ENCODE measurements at regions not wholly inside any gene's neighbourhood (a gene's known extent, or its start where the extent isn't known, plus 50 kb on each side); places are given as distances from the start of the nearest gene placed in this dataset.

DNA sequence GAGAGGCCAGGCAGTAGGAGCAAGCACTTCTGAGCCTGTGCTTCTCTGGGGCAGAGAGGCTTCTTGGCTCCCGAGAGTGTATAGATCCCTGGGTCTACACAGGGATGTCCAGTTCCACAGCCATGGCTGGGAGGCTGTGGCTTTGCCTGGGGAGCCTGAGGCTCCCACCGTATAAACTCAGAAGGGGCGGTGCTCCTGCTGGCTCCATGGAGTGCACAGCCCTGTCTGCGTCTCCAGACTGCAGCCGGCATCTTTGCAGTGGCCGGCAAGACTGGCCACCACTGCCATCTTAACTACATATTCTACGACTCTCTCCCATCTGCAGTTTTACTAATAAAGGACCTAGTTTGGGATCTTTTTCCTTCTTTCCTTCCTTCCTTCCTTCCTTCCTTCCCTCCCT is 1253.8 kb downstream of the C4orf33 start:
- ATAC-seq, result no peak
- no peak overlapping the region for H3K4me3 ChIP-seq
- no peaks in the 10 kb centered on the region for H3K27me3 ChIP-seq
- TF ChIP-seq, protein P1, sequence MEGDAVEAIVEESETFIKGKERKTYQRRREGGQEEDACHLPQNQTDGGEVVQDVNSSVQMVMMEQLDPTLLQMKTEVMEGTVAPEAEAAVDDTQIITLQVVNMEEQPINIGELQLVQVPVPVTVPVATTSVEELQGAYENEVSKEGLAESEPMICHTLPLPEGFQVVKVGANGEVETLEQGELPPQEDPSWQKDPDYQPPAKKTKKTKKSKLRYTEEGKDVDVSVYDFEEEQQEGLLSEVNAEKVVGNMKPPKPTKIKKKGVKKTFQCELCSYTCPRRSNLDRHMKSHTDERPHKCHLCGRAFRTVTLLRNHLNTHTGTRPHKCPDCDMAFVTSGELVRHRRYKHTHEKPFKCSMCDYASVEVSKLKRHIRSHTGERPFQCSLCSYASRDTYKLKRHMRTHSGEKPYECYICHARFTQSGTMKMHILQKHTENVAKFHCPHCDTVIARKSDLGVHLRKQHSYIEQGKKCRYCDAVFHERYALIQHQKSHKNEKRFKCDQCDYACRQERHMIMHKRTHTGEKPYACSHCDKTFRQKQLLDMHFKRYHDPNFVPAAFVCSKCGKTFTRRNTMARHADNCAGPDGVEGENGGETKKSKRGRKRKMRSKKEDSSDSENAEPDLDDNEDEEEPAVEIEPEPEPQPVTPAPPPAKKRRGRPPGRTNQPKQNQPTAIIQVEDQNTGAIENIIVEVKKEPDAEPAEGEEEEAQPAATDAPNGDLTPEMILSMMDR (IDR thresholded peaks at IDR 0.05), result no peak
- peak in 1 of 6 donors; percentile 33 for DNase-seq
- H3K4me1 ChIP-seq, result no peaks in the 10 kb centered on the region
- H3K36me3 ChIP-seq, result no peaks in the 10 kb centered on the region
- 85 to 90% methylated on average over 7 of the region's 7 CpGs for WGBS, 2 donors
- no peak for FAIRE-seq
- intact Hi-C loops (cut with DNase I), result no loop called here
- no peak overlapping the region for H3K27ac ChIP-seq
- no peaks in the 10 kb centered on the region for H3K9me3 ChIP-seq

- intact Hi-C loops (cut with DNase I), result no loop called here
- Histone ChIP-seq H3K4me3 (no peak overlapping the region), H3K36me3 (no peaks in the 10 kb centered on the region), H3K9me3 (no peaks in the 10 kb centered on the region), H3K27ac (no peak overlapping the region), H3K27me3 (no peaks in the 10 kb centered on the region), H3K4me1 (no peaks in the 10 kb centered on the region)
- no peak for DNase-seq
- WGBS, 2 donors, result 10 to 22% methylated on average over 1 of the region's 1 CpG
- TF ChIP-seq, protein P1 (IDR thresholded peaks at IDR 0.05), result no peak
- no peak for FAIRE-seq
- no peak for ATAC-seq
These were observed 1260.9 kb downstream of the C4orf33 start for GRCh38 chr4:130356873-130357272.

- no peaks in the 10 kb centered on the region for H3K36me3 ChIP-seq
- no peak for FAIRE-seq
These were observed 1263.6 kb downstream of the C4orf33 start for GRCh38 chr4:130359542-130359941.

DNA sequence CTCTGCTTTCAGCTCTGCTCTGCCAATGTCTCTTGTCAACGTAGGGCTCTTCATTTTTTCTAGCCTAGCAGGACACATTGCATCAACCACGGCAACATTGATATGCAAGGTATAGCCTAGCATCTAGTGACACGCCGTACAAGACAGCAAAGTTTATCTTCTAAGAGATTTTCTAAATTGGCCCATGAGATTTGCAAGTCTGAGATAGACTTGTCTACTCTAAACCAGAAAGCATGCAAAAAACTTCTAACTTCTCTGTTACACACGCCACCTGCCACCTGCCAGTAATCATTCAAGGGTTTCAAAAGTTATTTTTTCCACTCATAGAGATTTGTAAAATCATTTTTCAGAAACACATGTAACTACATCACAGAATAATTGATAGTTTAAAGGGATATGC is 1265.7 kb downstream of the C4orf33 start:
- H3K9me3 ChIP-seq, result no peaks in the 10 kb centered on the region
- H3K36me3 ChIP-seq, result no peaks in the 10 kb centered on the region
- no peak overlapping the region for H3K4me3 ChIP-seq
- ATAC-seq, result no peak
- TF ChIP-seq, protein P1 (IDR thresholded peaks at IDR 0.05), result no peak
- no peak overlapping the region for H3K27ac ChIP-seq
- H3K4me1 ChIP-seq, result no peaks in the 10 kb centered on the region
- FAIRE-seq, result no peak
- WGBS, 2 donors, result 78 to 83% methylated on average over 5 of the region's 5 CpGs
- intact Hi-C loops (cut with DNase I), result no loop called here
- H3K27me3 ChIP-seq, result no peaks in the 10 kb centered on the region
- no peak for DNase-seq

More at GRCh38 chr4:130359542-130359941, 1263.6 kb downstream of the C4orf33 start:
- Histone ChIP-seq H3K27ac (no peak overlapping the region), H3K9me3 (no peaks in the 10 kb centered on the region), H3K4me3 (no peak overlapping the region), H3K27me3 (no peaks in the 10 kb centered on the region), H3K4me1 (no peaks in the 10 kb centered on the region)
- DNase-seq (no peak), ATAC-seq (no peak)
- TF ChIP-seq, protein P1 (IDR thresholded peaks at IDR 0.05), result no peak
- WGBS, 2 donors, result 47 to 54% methylated on average over 2 of the region's 2 CpGs
- intact Hi-C loops (cut with DNase I), result no loop called here

DNA sequence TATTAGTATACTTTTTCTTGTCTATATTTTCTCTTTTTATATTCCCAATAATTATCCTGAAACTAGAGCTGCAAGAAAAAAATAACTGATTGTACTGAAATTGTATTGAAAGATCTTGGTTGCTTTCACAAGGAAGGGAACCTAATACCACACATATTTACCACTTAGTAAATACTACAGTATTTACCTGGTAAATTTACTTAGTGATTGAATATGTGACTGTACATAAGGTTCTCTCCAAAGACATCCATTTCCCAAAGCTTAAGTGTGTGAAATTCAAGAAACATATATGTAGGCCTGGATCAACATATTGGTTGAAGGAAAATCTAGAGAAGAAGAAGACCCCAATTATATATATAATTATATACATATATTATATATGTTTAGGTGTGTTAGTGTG is 1272.7 kb downstream of the C4orf33 start:
- H3K36me3 ChIP-seq, result no peaks in the 10 kb centered on the region
- H3K27ac ChIP-seq, result no peak overlapping the region
- DNase-seq, result no peak
- peaks cover 0 to 7% (median 0%) of the 10 kb centered on the region in 4 donors for H3K27me3 ChIP-seq
- FAIRE-seq, result no peak
- H3K4me1 ChIP-seq, result no peaks in the 10 kb centered on the region
- peak in 3 of 4 donors; percentile 29 to 60 (median 42) for ATAC-seq
- TF ChIP-seq, protein P1 (IDR thresholded peaks at IDR 0.05), result no peak
- no peak overlapping the region for H3K4me3 ChIP-seq
- intact Hi-C loops (cut with DNase I), result no loop called here
- no peaks in the 10 kb centered on the region for H3K9me3 ChIP-seq

All from pancreas (tissue), 10 donors.